Gastrocnemius medialis (tissue), 4 donors: ENCODE measurements at regions not wholly inside any gene's neighbourhood (a gene's known extent, or its start where the extent isn't known, plus 50 kb on each side); places are given as distances from the start of the nearest gene placed in this dataset.

Experiments
- POLR2A ChIP-seq, 2 donors: fragments of 450-650 bp; IDR thresholded peaks; one replicate each; pipeline ENCODE4 v1.6.1; 2017; ENCODE audit warnings: antibody characterized with exemption in 2 of 2, mild to moderate bottlenecking in 2 of 2, moderate library complexity in 2 of 2
- TF ChIP-seq, protein P1 (sequence below), 5 experiments: fragments of 450-650 bp in 3 of 5; fragments of 200-600 bp in 2 of 5; sonication (generic) in 2 of 5; IDR thresholded peaks in 4 of 5; conservative IDR thresholded peaks in 1 of 5; 1 replicate in 4 of 5; 2 replicates in 1 of 5; pipeline ENCODE4 v1.5.1; 2016 to 2019; ENCODE audit warnings: antibody characterized with exemption in 5 of 5, mild to moderate bottlenecking in 3 of 5, moderate library complexity in 3 of 5

- TF ChIP-seq, protein P1, sequence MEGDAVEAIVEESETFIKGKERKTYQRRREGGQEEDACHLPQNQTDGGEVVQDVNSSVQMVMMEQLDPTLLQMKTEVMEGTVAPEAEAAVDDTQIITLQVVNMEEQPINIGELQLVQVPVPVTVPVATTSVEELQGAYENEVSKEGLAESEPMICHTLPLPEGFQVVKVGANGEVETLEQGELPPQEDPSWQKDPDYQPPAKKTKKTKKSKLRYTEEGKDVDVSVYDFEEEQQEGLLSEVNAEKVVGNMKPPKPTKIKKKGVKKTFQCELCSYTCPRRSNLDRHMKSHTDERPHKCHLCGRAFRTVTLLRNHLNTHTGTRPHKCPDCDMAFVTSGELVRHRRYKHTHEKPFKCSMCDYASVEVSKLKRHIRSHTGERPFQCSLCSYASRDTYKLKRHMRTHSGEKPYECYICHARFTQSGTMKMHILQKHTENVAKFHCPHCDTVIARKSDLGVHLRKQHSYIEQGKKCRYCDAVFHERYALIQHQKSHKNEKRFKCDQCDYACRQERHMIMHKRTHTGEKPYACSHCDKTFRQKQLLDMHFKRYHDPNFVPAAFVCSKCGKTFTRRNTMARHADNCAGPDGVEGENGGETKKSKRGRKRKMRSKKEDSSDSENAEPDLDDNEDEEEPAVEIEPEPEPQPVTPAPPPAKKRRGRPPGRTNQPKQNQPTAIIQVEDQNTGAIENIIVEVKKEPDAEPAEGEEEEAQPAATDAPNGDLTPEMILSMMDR (IDR thresholded peaks at IDR 0.05 in 4 of 5, conservative IDR thresholded peaks at IDR 0.05 in 1 of 5), result no peak
- TF ChIP-seq POLR2A (IDR thresholded peaks at IDR 0.05), result no peak
These were observed 487.5 kb downstream of the SUCLG1 start for GRCh38 chr2:83971547-83971946.
